GM23248 (cell line): ENCODE measurements at regions not wholly inside any gene's neighbourhood (a gene's known extent, or its start where the extent isn't known, plus 50 kb on each side); places are given as distances from the start of the nearest gene placed in this dataset.

Experiments
- EZH2 ChIP-seq: fragments of 200-600 bp; sonication (generic); IDR thresholded peaks from 2 replicates; pipeline ENCODE4 v1.6.1; 2018; ENCODE audit warnings: antibody characterized with exemption, mild to moderate bottlenecking; ENCODE audit not compliant: insufficient read depth, poor library complexity, severe bottlenecking
- EZH2phosphoT487 ChIP-seq: fragments of 200-600 bp; sonication (generic); IDR thresholded peaks from 2 replicates; pipeline ENCODE4 v1.6.1; 2018; ENCODE audit warnings: antibody characterized with exemption, moderate library complexity, mild to moderate bottlenecking, low read depth; ENCODE audit not compliant: insufficient read depth

DNA sequence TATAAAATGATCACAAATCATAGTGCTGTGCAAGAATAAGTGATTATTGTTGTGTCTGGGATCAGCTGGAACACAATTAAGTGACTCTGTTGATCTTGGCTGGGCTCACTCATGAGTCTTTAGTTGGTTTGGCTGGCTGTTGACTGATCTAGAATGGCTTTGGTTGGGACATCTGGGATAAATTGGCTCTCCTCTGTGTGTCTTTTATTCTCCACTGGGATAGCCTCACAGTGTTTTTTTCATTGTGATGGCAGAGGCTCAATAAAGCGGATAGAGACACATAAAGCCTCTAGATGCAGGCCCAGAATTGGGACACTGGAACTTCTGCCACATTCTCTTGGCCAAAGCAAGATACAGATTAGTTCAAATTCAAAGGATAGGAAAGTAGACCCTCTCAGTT is 735.6 kb downstream of the PDCD6IP start:
- TF ChIP-seq EZH2phosphoT487 (no peak), EZH2 (no peak)
